ENCODE measurements at regions not wholly inside any gene's neighbourhood (a gene's known extent, or its start where the extent isn't known, plus 50 kb on each side); places are given as distances from the start of the nearest gene placed in this dataset.

DNA sequence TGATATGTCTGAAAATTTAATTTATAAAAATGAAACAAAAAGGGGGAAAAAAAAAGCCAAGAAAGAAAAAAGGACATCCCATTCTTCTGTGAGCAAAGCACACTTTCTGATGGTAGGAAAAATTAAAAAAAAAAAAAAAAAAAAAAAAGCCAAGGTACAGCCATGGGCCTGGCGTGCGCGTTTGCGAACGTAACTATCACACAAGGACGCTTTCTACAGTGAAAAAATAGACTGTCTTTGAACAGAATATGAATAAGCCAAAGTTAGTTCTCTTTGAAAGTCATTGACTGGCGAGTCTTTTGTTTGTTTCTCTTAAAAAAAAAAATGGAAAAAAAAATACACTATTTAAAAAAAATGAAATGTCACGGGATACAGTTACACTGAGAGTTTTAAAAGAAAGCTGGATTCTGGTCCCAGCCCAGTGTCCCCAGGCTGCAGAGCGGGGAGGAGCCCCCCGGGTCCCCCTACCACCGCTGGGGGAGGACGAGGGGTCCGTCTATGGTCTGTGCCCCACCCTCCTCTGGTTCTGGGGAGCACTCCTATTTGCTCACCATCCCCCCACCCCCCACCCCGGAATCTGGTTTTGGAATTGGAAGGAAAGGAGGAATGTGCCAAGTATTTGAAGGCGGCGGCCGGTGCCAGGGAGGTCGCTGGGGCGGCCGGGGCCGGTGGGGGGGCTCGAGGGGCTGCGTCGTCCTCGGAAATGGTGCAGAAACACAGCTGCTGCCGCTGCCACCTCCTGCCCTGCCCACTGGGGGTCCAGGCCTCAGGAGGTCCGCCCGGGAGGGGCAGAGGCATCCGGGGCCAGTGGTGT, 134.5 kb downstream of the PTPRS start:
- Mint-ChIP-seq H3K9me3 (peaks cover 10% of the 10 kb centered on the region), H3K27ac (no peak overlapping the region), H3K4me1 (no peaks in the 10 kb centered on the region), H3K4me3 (no peak overlapping the region), H3K27me3 (ENCODE audit: low read depth) (no peaks in the 10 kb centered on the region), H3K36me3 (peaks cover 27% of the 10 kb centered on the region)
- DNase-seq (ENCODE audit: low spot score in 2 of 2, unreplicated experiment in 2 of 2), result no peak
- TF ChIP-seq, protein P1, sequence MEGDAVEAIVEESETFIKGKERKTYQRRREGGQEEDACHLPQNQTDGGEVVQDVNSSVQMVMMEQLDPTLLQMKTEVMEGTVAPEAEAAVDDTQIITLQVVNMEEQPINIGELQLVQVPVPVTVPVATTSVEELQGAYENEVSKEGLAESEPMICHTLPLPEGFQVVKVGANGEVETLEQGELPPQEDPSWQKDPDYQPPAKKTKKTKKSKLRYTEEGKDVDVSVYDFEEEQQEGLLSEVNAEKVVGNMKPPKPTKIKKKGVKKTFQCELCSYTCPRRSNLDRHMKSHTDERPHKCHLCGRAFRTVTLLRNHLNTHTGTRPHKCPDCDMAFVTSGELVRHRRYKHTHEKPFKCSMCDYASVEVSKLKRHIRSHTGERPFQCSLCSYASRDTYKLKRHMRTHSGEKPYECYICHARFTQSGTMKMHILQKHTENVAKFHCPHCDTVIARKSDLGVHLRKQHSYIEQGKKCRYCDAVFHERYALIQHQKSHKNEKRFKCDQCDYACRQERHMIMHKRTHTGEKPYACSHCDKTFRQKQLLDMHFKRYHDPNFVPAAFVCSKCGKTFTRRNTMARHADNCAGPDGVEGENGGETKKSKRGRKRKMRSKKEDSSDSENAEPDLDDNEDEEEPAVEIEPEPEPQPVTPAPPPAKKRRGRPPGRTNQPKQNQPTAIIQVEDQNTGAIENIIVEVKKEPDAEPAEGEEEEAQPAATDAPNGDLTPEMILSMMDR (IDR thresholded peaks at IDR 0.05; ENCODE audit: unreplicated experiment), result no peak

DNA sequence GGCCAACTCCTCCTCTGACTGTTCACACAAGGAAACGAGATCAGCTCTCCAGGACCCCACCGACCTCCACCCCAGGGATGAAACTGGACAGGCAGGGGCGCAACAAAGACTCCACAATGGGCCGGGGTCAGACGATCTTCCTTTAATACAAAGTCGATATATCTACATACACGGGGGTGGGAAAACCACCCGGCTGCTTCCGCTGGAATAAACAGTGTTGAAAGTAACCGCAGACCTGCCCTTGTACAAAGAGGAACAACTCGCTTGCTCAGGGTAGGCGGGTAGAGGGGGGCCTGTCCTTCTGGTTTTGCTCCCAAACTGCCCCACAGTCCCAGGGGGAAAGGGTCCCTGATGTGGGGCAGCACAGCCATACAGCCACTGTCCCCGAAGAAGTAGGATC, 135.2 kb downstream of the PTPRS start:
- TF ChIP-seq, protein P1 (IDR thresholded peaks at IDR 0.05; ENCODE audit: unreplicated experiment), result no peak
- no peak for DNase-seq (ENCODE audit: low spot score in 2 of 2, unreplicated experiment in 2 of 2)
- Mint-ChIP-seq H3K27ac (no peak overlapping the region), H3K27me3 (ENCODE audit: low read depth) (no peaks in the 10 kb centered on the region), H3K9me3 (peaks cover 13% of the 10 kb centered on the region), H3K4me3 (no peak overlapping the region), H3K4me1 (no peaks in the 10 kb centered on the region), H3K36me3 (peaks cover 33% of the 10 kb centered on the region)

DNA sequence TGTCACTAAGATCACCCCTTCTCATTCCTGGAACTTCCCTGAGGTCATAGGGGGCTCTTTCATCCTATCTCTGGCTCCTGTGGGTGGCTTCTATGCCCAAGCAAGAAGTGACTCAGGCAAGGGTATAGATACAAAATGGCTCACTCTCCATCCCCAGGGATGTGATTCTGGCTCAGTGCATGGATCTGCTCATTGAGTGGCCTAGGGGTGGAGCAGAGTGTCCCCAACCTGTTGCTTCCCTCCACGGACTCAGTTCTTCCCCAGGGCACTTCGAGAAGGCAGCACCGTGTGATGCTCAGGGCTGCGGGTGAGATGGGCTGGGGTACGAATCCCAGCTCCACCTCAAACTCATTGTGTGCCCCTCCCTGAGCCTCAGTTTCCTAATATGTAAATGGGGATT, 136.4 kb downstream of the PTPRS start:
- H3K9me3 Mint-ChIP-seq, result peaks cover 20% of the 10 kb centered on the region
- H3K36me3 Mint-ChIP-seq, result peaks cover 33% of the 10 kb centered on the region
- H3K4me3 Mint-ChIP-seq, result no peak overlapping the region
- no peak for DNase-seq (ENCODE audit: low spot score in 2 of 2, unreplicated experiment in 2 of 2)
- TF ChIP-seq, protein P1 (IDR thresholded peaks at IDR 0.05; ENCODE audit: unreplicated experiment), result no peak
- H3K27me3 Mint-ChIP-seq (ENCODE audit: low read depth), result no peaks in the 10 kb centered on the region
- no peak overlapping the region for H3K27ac Mint-ChIP-seq
- H3K4me1 Mint-ChIP-seq, result no peaks in the 10 kb centered on the region

Measured in mesothelial cell of epicardium (in vitro differentiated cells).